ENCODE measurements at regions not wholly inside any gene's neighbourhood (a gene's known extent, or its start where the extent isn't known, plus 50 kb on each side); places are given as distances from the start of the nearest gene placed in this dataset.
"Not testable (repeated sequence)": the region's sequence is repeated elsewhere in the genome, so short reads cannot be mapped to it uniquely, and the experiment has no call there.

GRCh38 chr9:100819980-100820379 lies 208.5 kb upstream of the PLPPR1 start:
- DNase-seq = no peak

DNA sequence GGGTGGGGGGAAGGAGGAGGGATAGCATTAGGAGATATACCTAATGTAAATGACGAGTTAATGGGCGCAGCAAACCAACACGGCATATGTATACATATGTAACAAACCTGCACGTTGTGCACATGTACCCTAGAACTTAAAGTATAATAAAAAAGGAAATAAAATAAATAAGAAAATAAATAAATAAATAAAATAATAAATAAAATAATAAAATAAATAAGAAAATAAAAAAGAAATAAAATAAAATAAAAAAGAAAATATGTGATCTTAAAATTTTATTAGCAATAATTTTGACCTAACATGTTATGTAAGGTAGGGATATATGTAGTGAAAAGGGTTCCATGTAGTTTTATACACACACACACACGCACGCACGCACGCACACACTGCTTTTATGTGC lies 195.5 kb upstream of the PLPPR1 start:
- not testable (repeated sequence) for DNase-seq

- DNase-seq = no peak
Measured at GRCh38 chr9:100838857-100839256, 189.7 kb upstream of the PLPPR1 start.

DNA sequence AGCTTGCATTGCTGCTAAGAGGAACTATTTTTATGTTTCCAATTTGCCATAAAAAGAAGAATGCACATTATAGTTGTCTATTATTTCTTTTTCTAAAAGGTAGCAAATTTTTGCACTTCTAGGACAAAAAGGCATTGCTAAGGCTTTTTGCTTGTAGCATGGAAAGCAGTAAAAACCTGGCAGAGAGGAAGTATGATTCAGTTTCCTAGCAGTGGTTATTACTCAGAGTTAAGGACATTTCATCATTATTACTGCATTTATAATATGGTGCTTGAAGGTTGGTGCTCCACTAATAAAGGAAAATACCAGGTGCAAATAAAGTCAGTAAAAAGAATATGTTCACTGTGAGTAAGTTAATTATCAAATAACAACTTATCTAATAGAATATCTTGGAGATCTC lies 179.8 kb upstream of the PLPPR1 start:
- no peak for DNase-seq

GRCh38 chr9:100852088-100852487 lies 176.4 kb upstream of the PLPPR1 start:
- DNase-seq = no peak

- DNase-seq = no peak
Measured at GRCh38 chr9:100856238-100856637, 172.3 kb upstream of the PLPPR1 start.

DNA sequence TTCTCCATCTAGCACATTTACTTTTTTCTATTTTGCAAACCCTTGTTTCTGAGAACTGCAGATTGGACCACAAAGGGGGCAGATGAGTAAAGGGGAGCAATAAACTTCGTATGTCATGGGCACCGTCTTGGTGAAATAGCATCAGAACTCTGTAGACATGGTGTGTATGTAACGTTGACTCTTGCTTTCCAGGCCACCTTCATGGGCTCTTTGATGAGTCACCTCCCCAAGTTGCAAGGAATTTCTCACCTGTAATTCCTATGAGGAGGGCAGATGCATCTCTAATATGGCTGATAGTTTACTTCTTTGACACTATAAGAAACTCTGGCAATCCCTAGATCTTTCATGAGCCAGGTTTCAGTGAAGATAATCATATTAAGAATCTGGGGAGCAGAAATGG lies 163.4 kb upstream of the PLPPR1 start:
- DNase-seq = no peak

DNA sequence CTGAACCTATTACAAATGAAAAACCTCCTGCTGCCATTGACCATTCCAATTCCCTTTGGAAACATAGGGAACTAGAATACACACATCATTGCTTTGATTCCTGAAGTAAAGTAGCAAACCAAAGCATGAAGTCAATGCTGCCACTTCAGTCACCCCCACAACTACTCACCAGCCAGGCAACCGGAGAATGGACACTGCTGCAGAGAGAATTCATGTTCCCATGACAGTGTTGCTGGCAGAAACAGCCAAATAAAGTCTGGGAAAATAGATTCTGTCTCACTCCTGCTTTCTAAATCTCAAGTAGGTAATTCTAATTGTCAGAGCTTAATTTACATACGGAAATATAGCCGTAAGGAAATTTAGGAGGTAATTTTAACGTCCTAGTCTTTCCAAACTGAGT lies 162.9 kb upstream of the PLPPR1 start:
- no peak for DNase-seq

DNA sequence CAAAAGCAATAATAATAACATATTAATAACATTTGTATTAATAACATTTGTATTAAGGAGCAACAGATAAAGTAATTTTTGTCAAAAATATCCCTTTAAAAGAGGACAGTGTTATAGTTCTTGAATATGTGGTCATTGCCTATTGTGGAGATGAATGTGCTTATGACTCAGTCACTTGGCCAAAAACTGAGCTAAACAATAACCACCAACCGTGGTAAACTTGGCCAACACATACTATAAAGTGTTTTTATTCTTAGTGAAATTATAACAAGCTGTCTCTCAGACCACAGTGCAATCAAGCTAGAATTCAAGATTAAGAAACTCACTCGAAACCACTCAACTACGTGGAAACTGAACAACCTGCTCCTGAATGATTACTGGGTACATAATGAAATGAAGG lies 159.2 kb upstream of the PLPPR1 start:
- DNase-seq = no peak

DNA sequence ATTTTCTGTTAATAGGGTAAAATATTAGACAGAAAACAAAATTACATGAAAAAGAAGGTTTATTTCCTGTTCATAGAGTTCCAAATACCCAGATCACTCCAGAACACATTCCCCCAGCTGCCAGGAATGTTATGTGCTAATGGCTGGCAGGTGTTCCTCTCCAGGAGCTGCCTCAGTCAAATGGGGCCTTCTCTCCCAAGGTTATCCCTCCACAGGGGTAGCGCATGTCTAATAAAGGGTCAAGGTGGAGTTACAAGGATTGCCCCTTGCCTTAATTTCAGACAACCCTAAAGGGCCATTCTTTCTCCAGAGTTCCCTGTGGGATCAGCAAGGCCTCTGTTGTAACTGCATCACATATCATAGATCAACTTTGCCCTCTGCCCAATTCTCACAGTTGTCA lies 148.6 kb upstream of the PLPPR1 start:
- DNase-seq = no peak

GRCh38 chr9:100880284-100880683 lies 148.2 kb upstream of the PLPPR1 start:
- DNase-seq = no peak

DNA sequence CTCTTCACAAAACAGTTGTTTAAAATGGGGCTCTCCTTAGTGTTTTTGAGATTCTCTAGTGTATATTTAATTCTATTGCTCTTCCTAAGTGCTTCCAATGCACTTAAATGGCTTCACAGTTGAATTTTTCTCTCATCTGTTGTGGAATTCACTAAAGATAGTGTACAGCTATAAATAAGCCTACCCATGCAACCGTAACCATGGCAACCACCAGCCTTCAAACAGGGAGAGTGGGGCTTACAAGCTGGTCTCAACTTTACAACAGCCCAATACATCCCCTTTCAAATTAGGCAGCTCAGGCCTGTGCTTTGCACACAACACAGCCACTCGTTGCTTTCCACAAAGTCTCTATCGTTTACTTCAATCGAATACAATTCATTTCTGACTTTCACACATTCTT lies 144.0 kb upstream of the PLPPR1 start:
- DNase-seq = no peak

DNA sequence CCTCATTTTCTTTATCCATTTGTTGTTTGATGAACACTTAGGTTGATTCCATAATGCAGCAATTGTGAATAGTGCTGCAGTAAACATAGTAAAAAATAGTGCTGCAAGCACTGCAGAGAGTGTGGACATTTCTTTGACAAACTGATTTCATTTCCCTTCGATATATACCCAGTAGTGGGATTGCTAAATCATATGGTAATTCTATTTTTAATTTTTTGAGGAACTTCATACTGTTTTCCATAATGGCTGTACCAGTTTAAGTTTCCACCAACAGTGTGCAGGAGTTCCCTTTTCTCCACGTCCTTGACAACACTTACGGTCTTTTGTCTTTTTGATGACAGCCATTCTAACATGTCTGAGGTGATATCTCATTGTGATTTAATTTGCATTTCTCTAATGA lies 138.2 kb upstream of the PLPPR1 start:
- no peak for DNase-seq

DNA sequence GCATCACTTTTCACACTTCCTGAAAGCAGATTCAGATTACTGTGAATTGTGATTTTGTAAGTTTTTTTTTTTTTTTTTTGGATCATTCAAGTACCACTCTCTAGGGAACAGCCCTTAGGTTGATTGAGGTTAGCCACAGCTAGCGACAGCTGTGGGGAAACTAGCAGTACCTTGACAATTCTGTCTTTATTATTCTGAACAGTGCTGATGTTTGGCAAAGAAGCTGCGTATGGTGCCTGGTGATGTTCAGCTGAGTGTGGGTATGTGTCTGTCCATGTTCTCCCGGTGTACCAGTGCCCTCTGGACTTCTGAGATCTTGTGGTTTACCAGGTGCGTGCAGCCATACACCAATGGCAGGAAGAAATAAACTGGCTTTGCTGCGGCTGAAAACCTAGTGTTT lies 117.3 kb upstream of the PLPPR1 start:
- DNase-seq = no peak

GRCh38 chr9:100913257-100913656 lies 115.3 kb upstream of the PLPPR1 start:
- DNase-seq = no peak

GRCh38 chr9:100914266-100914665 lies 114.3 kb upstream of the PLPPR1 start:
- no peak for DNase-seq

- DNase-seq = no peak
Measured at GRCh38 chr9:100919506-100919905, 109.0 kb upstream of the PLPPR1 start.

GRCh38 chr9:100926366-100926765 lies 102.2 kb upstream of the PLPPR1 start:
- no peak for DNase-seq

GRCh38 chr9:100927763-100928162 lies 100.8 kb upstream of the PLPPR1 start:
- DNase-seq = no peak

DNA sequence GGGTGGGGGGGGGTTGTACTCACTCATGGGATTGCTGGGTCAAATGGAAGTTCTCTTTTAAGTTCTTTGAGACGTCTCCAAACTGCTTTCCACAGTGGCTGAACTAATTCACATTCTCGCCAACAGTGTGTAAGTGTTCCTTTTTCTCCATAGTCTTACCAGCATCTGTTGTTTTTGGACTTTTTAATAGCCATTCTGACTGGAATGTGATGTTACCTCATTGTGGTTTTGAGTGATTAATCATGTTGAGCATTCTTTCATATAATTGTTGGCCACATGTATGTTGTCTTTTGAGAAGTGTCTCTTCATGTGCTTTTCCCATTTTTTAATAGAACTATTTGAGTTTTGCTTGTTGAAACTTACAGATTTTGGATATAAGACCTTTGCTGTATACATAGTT lies 94.9 kb upstream of the PLPPR1 start:
- no peak for DNase-seq

DNA sequence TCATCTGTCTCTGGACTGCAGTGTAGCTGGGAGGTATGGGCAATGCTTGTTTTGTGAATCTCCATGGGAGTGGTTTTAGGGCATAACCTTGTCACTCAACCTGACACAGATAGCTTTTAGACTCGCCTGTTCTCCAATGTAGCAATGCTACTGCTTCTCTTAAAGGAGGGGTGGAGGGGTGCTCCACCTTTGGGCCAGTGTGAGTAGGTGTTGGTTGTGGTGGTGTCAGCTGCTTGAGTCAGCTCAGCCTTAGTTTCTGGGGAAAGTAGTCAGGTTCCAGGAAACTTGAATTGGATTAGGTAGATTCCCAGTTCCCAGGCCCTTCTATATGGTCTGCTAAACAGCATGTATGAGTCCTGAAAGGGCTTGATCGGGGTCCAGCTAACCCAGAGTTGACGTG lies 91.1 kb upstream of the PLPPR1 start:
- no peak for DNase-seq

DNA sequence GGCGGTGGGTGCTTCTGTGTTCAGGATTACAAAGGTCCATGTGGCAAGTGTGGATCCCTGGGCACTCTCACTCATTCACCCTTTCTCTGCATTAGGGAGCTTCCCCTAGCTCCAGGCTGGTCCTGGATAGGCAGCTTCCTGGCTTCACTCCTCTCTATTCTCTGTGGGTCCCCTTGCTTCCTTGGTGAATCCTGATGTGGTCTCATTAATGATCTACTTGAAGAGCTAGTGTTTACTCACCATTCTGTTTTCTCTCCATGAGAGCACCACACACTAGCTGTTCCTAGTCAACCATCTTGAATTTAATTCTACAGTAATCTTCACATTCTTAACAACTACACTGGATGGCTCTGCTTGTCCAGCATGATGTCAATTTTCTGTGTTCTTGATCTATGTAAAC lies 90.0 kb upstream of the PLPPR1 start:
- no peak for DNase-seq

- no peak for DNase-seq
Measured at GRCh38 chr9:100939636-100940035, 88.9 kb upstream of the PLPPR1 start.

DNA sequence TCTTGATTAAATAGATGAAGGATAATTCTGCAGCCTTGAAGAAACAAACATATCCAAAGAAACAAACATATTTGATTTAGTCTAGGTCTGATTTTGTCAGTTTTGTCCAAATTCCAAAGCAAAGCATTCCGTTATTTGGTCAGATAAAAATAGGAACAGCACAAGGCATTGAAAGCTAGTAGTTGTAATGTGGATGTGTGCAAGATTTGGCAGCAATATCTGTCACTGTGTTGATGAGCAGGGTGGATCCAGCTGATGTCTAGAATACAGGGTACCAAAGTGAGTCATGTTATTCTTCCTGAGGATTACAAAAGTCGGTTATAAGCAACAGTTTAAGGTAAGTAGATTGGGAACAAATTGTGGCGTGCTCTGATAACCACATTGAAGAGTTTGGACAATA lies 69.3 kb upstream of the PLPPR1 start:
- no peak for DNase-seq

All from stimulated activated CD4-positive, alpha-beta T cell treated with anti-CD3 and anti-CD28 coated beads, Interleukin-4, amount 100 ng/mL, for 4 hours (primary cell).